DMS114 treated with DMSO at 0.1 percent for 48 hours (cell line): ENCODE measurements at regions not wholly inside any gene's neighbourhood (a gene's known extent, or its start where the extent isn't known, plus 50 kb on each side); places are given as distances from the start of the nearest gene placed in this dataset.
"Not testable (repeated sequence)": the region's sequence is repeated elsewhere in the genome, so short reads cannot be mapped to it uniquely, and the experiment has no call there.

ENCODE experiments used
- DNase-seq: peaks from one replicate; lab custom pipeline; 2025; ENCODE audit not compliant: unreplicated experiment; lab: John Stamatoyannopoulos, UW

DNA sequence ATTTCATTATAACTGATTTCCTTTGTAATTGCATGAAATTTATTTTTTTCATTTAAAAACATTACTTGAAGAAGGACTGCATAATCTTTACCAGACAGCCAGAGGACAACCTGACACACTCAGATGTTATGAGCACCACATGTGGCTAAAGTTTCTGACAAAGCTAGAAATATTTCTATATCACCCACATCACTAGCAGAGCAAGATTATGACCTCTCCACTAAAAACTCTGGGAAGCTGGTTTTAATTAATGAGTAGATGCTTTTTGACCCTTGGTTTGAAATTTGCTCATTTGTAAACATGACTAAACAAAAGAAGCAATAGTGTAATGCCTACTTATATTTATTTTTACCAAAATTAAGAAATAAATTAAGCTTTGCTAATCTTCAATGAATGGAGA, 661.5 kb upstream of the EPHA5 start:
- no peak for DNase-seq

DNA sequence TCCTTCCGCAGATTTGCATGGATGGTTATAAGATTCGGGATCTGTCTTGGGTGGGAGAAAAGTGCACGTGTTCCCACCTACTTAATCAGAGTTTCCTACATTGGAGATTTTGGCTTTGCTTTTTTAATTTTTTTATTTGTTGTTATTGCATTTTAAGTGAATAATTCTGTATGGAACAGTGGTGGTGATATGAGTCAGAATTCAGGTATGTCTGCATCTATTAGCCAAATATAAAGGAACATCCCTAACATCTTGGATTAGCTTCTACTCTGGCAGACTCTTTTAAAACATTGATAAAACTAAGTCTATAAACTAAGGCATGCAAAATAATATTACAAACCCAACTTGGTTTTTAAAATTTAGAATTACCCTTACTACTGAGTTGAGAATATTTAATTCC, 659.8 kb upstream of the EPHA5 start:
- no peak for DNase-seq

GRCh38 chr4:66328803-66329574, 658.7 kb upstream of the EPHA5 start:
- DNase-seq = no peak

- DNase-seq = no peak
Observed at GRCh38 chr4:66307641-66308438, 637.6 kb upstream of the EPHA5 start.

DNA sequence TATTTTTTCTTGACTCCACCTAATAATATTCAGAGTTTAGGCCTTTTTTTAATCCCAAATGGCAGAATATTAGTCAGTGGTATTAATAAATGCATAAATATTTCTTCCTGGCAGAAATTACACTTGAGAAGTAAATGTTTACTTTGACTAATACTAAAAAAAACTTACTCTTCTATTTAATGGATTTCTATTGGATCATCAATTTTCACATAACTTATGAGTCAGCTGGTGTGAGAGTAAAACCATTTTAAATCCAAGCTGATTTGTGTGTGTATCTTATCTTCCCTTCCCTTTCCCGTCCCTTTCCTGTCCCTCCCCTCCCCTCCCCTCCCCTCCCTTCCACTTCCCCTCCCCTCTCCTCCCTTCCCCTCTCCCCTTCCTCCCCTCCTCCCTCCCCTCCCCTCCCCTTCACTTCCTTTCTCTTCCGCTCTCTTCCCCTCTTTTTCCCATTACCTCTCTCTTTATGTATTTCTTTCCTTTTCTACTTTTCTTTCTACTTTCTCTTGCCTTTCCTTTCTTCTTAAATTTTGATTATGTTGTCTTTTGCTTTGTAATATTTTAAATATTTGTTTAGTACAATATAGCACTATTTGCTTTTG, 630.1 kb upstream of the EPHA5 start:
- DNase-seq = no peak

DNA sequence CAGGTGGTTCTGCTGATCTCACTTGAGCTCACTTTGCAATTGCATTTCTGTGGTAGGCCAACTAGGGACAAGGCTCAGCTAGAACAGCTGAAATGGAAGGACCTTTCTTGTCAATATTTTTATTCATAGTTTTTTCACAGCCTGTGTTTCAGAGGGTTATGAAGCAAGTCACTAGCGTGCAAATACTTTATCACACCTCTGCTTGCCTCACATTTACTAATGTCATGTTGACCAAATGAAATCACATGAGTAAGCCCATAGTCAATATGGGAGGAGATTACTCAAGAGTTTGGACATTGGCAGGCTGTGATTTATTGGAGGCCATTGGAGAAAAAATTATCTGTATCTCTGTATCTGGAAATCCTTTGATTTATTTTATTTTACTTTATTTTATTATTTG, 628.3 kb upstream of the EPHA5 start:
- DNase-seq = no peak

- no peak for DNase-seq
Observed at GRCh38 chr4:66297703-66298102, 627.4 kb upstream of the EPHA5 start.

GRCh38 chr4:66294638-66295037, 624.3 kb upstream of the EPHA5 start:
- no peak for DNase-seq

GRCh38 chr4:66284991-66285451, 614.7 kb upstream of the EPHA5 start:
- no peak for DNase-seq

DNA sequence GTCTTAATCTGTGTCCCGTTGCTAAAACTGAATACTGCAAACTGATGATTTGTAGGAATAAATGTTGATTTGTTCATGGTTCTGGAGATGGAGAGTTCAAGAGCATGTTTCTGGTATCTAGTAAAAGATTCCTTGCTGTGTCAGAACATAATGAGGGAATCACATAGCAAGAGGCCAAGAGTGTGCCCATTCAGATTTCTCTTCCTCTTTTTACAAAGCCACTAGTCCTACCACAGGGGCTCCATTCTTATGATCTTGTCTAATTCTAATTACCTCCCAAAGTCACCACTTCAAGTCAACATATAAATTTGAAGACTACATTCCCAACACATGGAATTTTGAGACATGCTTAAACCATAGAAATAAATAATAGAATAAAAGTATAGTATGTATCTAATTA, 608.8 kb upstream of the EPHA5 start:
- no peak for DNase-seq

DNA sequence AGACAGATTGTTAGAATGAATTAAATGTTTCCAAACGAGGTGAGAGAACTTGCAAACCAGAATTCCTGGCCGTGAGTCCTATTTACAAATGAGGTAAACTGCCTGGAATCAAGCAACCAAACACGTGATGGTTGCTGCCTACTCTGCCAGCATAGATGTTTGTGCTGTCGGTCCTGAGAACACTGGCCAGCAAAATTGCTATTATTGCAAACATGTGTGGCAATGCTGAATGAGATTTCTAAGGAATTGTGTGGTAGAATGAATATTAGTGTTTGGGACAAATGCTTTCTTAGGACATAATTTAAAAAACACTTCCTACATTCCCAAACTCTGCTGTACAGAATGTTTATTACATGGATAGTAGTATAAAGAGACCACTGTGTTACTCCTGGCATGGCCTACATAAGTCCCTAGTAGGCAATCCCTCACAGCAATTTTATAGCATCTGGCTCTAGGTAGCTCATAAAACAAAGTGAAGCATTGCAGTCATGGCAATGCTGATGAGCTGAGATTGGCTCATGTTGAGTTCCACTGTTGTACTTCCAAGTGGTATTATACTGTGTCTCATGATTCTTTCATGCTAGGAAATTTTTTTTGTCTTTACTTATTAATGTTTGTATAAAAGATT, 605.2 kb upstream of the EPHA5 start:
- no peak for DNase-seq

DNA sequence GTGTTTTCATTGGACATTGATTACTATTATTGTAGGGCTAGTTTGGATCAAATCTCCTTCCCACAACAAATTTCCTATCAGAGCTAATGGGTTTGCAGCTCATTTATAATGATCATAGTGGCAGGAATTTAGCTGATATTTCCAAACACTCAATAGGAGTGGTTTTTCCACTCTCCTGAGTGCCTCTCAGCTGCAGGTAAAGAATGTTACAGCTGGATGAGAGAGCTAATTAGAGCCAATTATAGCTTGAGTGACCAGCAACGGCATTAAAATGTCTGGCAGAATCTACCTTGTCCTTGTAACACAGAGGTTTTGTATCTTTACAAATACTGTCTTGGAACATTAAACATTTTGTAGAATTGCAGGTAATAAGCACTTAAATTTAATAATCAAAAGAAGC, 602.8 kb upstream of the EPHA5 start:
- DNase-seq = no peak

DNA sequence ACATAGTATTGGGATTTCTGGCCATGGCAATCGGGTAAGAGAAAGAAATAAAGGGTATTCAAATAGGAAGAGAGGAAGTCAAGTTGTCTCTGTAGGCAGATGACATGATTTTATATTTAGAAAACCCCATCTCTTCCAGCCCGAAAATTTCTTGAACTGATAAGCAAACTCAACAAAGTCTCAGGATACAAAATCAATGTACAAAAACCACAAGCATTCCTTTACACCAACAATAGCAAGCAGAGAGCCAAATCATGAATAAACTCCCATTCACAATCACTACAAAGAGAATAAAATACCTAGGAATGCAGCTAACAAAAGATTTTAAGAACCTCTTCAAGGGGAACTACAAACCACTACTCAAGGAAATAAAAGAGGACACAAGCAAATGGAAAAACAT, 600.1 kb upstream of the EPHA5 start:
- DNase-seq = not testable (repeated sequence)

DNA sequence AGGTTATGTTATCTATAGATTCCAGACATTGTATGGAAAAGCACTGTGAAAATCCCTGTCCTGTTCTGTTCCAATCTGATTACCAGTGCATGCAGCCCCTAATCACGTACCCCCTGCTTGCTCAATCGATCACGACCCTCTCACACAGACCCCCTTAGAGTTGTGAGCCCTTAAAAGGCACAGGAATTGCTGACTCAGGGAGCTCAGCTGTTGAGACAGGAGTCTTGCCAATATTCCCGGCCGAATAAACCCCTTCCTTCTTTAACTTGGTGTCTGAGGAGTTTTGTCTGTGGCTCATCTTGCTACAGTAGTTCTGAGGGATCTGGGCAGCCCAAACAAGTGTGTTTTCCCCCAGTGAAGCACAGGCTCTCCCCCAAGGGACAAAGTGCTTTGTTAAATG, 596.3 kb upstream of the EPHA5 start:
- not testable (repeated sequence) for DNase-seq

DNA sequence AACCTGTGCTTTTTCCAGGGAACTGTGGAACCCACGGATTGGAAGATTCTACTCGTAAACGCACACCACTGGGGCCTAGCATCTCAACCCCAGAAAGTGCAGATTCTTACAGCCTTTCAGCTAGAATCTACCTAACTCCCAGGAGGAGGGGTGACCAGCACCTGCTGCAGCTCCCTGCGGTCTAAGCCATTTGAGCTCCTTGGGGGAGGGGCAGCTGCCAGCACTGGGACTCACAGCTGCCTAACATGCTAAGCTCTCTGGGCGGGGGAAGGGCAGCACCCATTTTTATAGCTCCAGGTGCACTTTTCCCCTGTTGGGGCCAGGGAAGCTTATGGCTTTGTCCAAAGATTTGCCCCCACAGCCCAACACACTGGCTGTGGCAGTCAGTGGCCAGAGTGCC, 595.7 kb upstream of the EPHA5 start:
- DNase-seq = no peak

GRCh38 chr4:66252291-66252690, 582.0 kb upstream of the EPHA5 start:
- DNase-seq = no peak

DNA sequence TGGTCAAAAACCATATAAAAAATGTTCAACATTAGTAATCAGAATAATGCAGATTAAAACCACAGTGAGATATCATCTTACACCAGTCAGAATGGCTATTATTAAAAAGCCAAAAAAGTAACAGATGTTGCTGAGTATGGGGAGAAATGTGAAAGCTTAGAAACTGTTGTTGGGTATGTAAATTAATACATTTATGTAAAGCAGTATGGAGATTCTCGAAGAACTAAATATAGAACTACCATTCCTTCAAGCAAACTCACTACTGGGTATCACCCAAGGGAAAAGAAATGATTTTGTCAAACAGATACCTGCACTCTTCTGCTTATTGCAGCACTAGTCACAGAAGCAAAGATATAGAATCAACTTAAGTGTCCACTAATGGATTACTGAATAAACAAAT, 576.4 kb upstream of the EPHA5 start:
- no peak for DNase-seq

- no peak for DNase-seq
Observed at GRCh38 chr4:66235876-66236275, 565.6 kb upstream of the EPHA5 start.

- DNase-seq = no peak
Observed at GRCh38 chr4:66229885-66230284, 559.6 kb upstream of the EPHA5 start.

DNA sequence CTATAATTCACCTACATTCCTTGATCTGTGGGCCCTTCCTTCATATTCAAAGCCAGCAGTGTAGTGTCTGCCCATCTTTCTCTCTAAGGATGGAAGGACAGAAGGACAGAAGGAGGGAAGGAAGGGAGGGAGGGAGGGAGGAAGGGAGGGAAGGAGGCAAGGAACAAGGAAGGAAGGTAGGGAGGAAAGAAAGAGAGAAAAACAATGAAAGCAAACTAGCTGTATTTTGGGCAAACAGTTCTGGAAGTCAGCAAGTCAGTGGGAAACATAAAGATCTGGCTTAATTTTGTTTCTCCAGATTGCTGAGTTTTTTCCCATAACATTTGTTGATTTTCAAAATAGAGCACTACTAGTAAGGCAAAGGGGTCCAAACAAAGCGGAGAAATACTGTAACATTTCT, 555.2 kb upstream of the EPHA5 start:
- DNase-seq = no peak

- no peak for DNase-seq
Observed at GRCh38 chr4:66223068-66223703, 552.9 kb upstream of the EPHA5 start.
